HG03039 (cell line): ENCODE measurements at regions not wholly inside any gene's neighbourhood (a gene's known extent, or its start where the extent isn't known, plus 50 kb on each side); places are given as distances from the start of the nearest gene placed in this dataset.

Experiments used
- ATAC-seq: cut with Tn5 transposase; IDR thresholded peaks from one replicate; pipeline ENCODE4 v1.9.1; 2021; ENCODE audit warnings: mild to moderate bottlenecking, moderate library complexity; ENCODE audit not compliant: unreplicated experiment

- ATAC-seq: no peak
These were observed 52.7 kb upstream of the ALK start for GRCh38 chr2:29974086-29974485.

- no peak for ATAC-seq
These were observed 55.9 kb upstream of the ALK start for GRCh38 chr2:29977284-29977683.

GRCh38 chr2:29981402-29981801 lies 60.0 kb upstream of the ALK start:
- ATAC-seq: no peak

GRCh38 chr2:29983308-29983707 lies 61.9 kb upstream of the ALK start:
- no peak for ATAC-seq

- ATAC-seq: no peak
These were observed 65.8 kb upstream of the ALK start for GRCh38 chr2:29987146-29987545.

- no peak for ATAC-seq
These were observed 68.7 kb upstream of the ALK start for GRCh38 chr2:29990129-29990528.

GRCh38 chr2:29991086-29991485 lies 69.7 kb upstream of the ALK start:
- ATAC-seq: no peak

GRCh38 chr2:29995241-29995640 lies 73.9 kb upstream of the ALK start:
- no peak for ATAC-seq

- ATAC-seq: no peak
These were observed 81.7 kb upstream of the ALK start for GRCh38 chr2:30003128-30003527.

- ATAC-seq: peak; percentile 61
These were observed 101.2 kb upstream of the ALK start for GRCh38 chr2:30022444-30023071.

GRCh38 chr2:30024281-30024680 lies 102.9 kb upstream of the ALK start:
- ATAC-seq: no peak

GRCh38 chr2:30026091-30027055 lies 105.0 kb upstream of the ALK start:
- no peak for ATAC-seq

GRCh38 chr2:30029804-30030203 lies 108.4 kb upstream of the ALK start:
- ATAC-seq: no peak

- ATAC-seq: no peak
These were observed 109.0 kb upstream of the ALK start for GRCh38 chr2:30030361-30030760.

- ATAC-seq: no peak
These were observed 109.8 kb upstream of the ALK start for GRCh38 chr2:30031184-30031583.

GRCh38 chr2:30034052-30034775 lies 112.6 kb upstream of the YPEL5 start:
- ATAC-seq: no peak

GRCh38 chr2:30037016-30037415 lies 109.8 kb upstream of the YPEL5 start:
- no peak for ATAC-seq

GRCh38 chr2:30038419-30038818 lies 108.4 kb upstream of the YPEL5 start:
- ATAC-seq: no peak

- ATAC-seq: no peak
These were observed 107.7 kb upstream of the YPEL5 start for GRCh38 chr2:30039101-30039500.

- no peak for ATAC-seq
These were observed 106.7 kb upstream of the YPEL5 start for GRCh38 chr2:30040147-30040546.

GRCh38 chr2:30041884-30042283 lies 104.9 kb upstream of the YPEL5 start:
- no peak for ATAC-seq

GRCh38 chr2:30046396-30046795 lies 100.4 kb upstream of the YPEL5 start:
- no peak for ATAC-seq
